HG03103 (cell line): ENCODE measurements at regions not wholly inside any gene's neighbourhood (a gene's known extent, or its start where the extent isn't known, plus 50 kb on each side); places are given as distances from the start of the nearest gene placed in this dataset.

Experiments
- ATAC-seq: cut with Tn5 transposase; IDR thresholded peaks from one replicate; pipeline ENCODE4 v1.9.1; 2021; ENCODE audit warnings: low read depth; ENCODE audit not compliant: unreplicated experiment

GRCh38 chr6:159359581-159360297 is 190.5 kb downstream of the FNDC1 start:
- ATAC-seq, result no peak

GRCh38 chr6:159358562-159358961 is 189.4 kb downstream of the FNDC1 start:
- no peak for ATAC-seq

GRCh38 chr6:159357211-159357915 is 188.2 kb downstream of the FNDC1 start:
- no peak for ATAC-seq

- no peak for ATAC-seq
Measured at GRCh38 chr6:159353193-159353592, 184.0 kb downstream of the FNDC1 start.

- ATAC-seq, result no peak
Measured at GRCh38 chr6:159351707-159352106, 182.5 kb downstream of the FNDC1 start.

- no peak for ATAC-seq
Measured at GRCh38 chr6:159349915-159350314, 180.7 kb downstream of the FNDC1 start.

GRCh38 chr6:159343709-159344108 is 174.5 kb downstream of the FNDC1 start:
- ATAC-seq, result no peak

GRCh38 chr6:159342146-159342545 is 172.9 kb downstream of the FNDC1 start:
- ATAC-seq, result no peak

GRCh38 chr6:159334068-159334467 is 164.9 kb downstream of the FNDC1 start:
- ATAC-seq, result no peak

- no peak for ATAC-seq
Measured at GRCh38 chr6:159331451-159331850, 162.3 kb downstream of the FNDC1 start.

GRCh38 chr6:159329081-159329480 is 159.9 kb downstream of the FNDC1 start:
- ATAC-seq, result no peak

GRCh38 chr6:159328052-159328451 is 158.9 kb downstream of the FNDC1 start:
- ATAC-seq, result no peak

- ATAC-seq, result no peak
Measured at GRCh38 chr6:159325476-159325875, 156.3 kb downstream of the FNDC1 start.

- no peak for ATAC-seq
Measured at GRCh38 chr6:159324596-159324995, 155.4 kb downstream of the FNDC1 start.
